ENCODE measurements at regions not wholly inside any gene's neighbourhood (a gene's known extent, or its start where the extent isn't known, plus 50 kb on each side); places are given as distances from the start of the nearest gene placed in this dataset.

GRCh38 chr3:102004561-102004960 is 155.2 kb downstream of the NFKBIZ start (continued):
- no peak for TF ChIP-seq HSF1 (IDR thresholded peaks at IDR 0.05; ENCODE audit: low read depth, low read length)

- Histone ChIP-seq H3K4me2 (ENCODE audit: control insufficient read depth, insufficient read depth) (no peak overlapping the region), H3K36me3 (ENCODE audit: control insufficient read depth in 2 of 2, insufficient read depth in 2 of 2, low read length in 1 of 2) (no peaks in the 10 kb centered on the region), H2AFZ (ENCODE audit: control insufficient read depth, low read depth, low read length) (no peak overlapping the region), H3K4me1 (ENCODE audit: control insufficient read depth, insufficient read depth, low read length) (no peaks in the 10 kb centered on the region), H3K4me3 (no peak overlapping the region), H3K27ac (ENCODE audit: control insufficient read depth, insufficient read depth) (no peak overlapping the region), H3K27me3 (replicated peaks in 1 of 2; ENCODE audit: control insufficient read depth in 2 of 2, insufficient read depth in 2 of 2, low read length in 1 of 2) (no peaks in the 10 kb centered on the region), H3K9ac (ENCODE audit: control insufficient read depth, insufficient read depth, low read length) (no peak overlapping the region), H3K79me2 (ENCODE audit: control insufficient read depth, insufficient read depth, low read length) (no peaks in the 10 kb centered on the region), H3K9me3 (replicated peaks; ENCODE audit: control insufficient read depth, insufficient read depth, low read length) (no peaks in the 10 kb centered on the region; the same call in 2 of the 3 replicates), H4K20me1 (ENCODE audit: control insufficient read depth, insufficient read depth) (no peaks in the 10 kb centered on the region)
- no peak for ATAC-seq
- ChIA-PET SMC1A (ENCODE audit: uncharacterized antibody, unreplicated experiment) (interaction anchor here (0.7 to 3.7 kb wide), 11 partner anchors 10 to 60 kb away, joined by 3 to 27 read pairs (median 5); no protein-coding TSS in a partner anchor), POLR2A (interaction anchor here (0.8 kb wide), 1 partner anchor 8 kb away, joined by 3 read pairs; no protein-coding TSS in a partner anchor), CTCF (interaction anchor here (0.9 to 2.8 kb wide), 7 partner anchors 8 to 191 kb away, joined by 3 to 11 read pairs (median 3); no protein-coding TSS in a partner anchor), RAD21 (ENCODE audit: unreplicated experiment) (interaction anchor here (0.8 to 1.5 kb wide), 6 partner anchors 9 to 220 kb away, joined by 3 to 4 read pairs (median 3); no protein-coding TSS in a partner anchor)
- TF ChIP-seq ZSCAN29 (IDR thresholded peaks at IDR 0.05): no peak
- no peak for TF ChIP-seq ZNF274 (IDR thresholded peaks at IDR 0.05; ENCODE audit: insufficient read depth, insufficient read length)
- no peak for TF ChIP-seq MEF2A (IDR thresholded peaks at IDR 0.05; ENCODE audit: insufficient read depth, low read depth, low read length)
- no peak for TF ChIP-seq BCL3 (IDR thresholded peaks at IDR 0.05; ENCODE audit: borderline replicate concordance, insufficient read depth, low read depth, low read length, poor library complexity, severe bottlenecking)
- TF ChIP-seq NFYB (IDR thresholded peaks at IDR 0.05; ENCODE audit: insufficient read depth, low read depth, low read length): no peak
- no peak for TF ChIP-seq CREB1 (IDR thresholded peaks at IDR 0.05; ENCODE audit: low read depth)
- no peak for TF ChIP-seq YY1 (IDR thresholded peaks at IDR 0.05; ENCODE audit: low read depth, low read length)
- no peak for TF ChIP-seq BMI1 (IDR thresholded peaks at IDR 0.05; ENCODE audit: borderline replicate concordance)
- TF ChIP-seq NRF1 (conservative IDR thresholded peaks at IDR 0.05; ENCODE audit: low read depth, low read length): no peak
- no peak for TF ChIP-seq PKNOX1 (IDR thresholded peaks at IDR 0.05)
- no peak for TF ChIP-seq HDAC2 (IDR thresholded peaks at IDR 0.05)
- no peak for TF ChIP-seq BCLAF1 (IDR thresholded peaks at IDR 0.05)
- TF ChIP-seq NR2C2 (IDR thresholded peaks at IDR 0.05; ENCODE audit: borderline replicate concordance, control insufficient read depth, insufficient read length, low read depth): no peak
- TF ChIP-seq TARDBP (IDR thresholded peaks at IDR 0.05; ENCODE audit: borderline replicate concordance): no peak
- no peak for TF ChIP-seq STAT1 (conservative IDR thresholded peaks at IDR 0.05)
- no peak for TF ChIP-seq ZNF622 (IDR thresholded peaks at IDR 0.05)
- intact Hi-C loops (cut with micrococcal nuclease; ENCODE audit: unreplicated experiment): no loop called here
- no peak for DNase-seq (ENCODE audit: low read depth, low spot score)
- BruUV-seq (replicated peaks): no TSS peak
- in situ Hi-C loops (cut with MboI): no loop called here
- no peak for FAIRE-seq
Measured at GRCh38 chr3:102005551-102005950, 156.2 kb downstream of the NFKBIZ start.
